Chondrocyte (in vitro differentiated cells): ENCODE measurements at regions not wholly inside any gene's neighbourhood (a gene's known extent, or its start where the extent isn't known, plus 50 kb on each side); places are given as distances from the start of the nearest gene placed in this dataset.
"Not testable (repeated sequence)": the region's sequence is repeated elsewhere in the genome, so short reads cannot be mapped to it uniquely, and the experiment has no call there.

Source experiments
- DNase-seq: peaks from one replicate; pipeline ENCODE4 v3.0.0; 2021; ENCODE audit warnings: mixed read lengths, low spot score
- H3K27ac Mint-ChIP-seq: one replicate; pipeline ENCODE4 v1.8.0; 2021; ENCODE audit warnings: mild to moderate bottlenecking, moderate library complexity, mixed read lengths; ENCODE audit not compliant: unreplicated experiment
- H3K27me3 Mint-ChIP-seq: 2 replicates; pipeline ENCODE4 v1.8.0; 2021; ENCODE audit warnings: low read depth, mixed read lengths
- H3K36me3 Mint-ChIP-seq: 2 replicates; pipeline ENCODE4 v1.8.0; 2021; ENCODE audit warnings: low read depth, mixed read lengths
- H3K4me1 Mint-ChIP-seq: 2 replicates; pipeline ENCODE4 v1.8.0; 2021; ENCODE audit warnings: low read depth, mild to moderate bottlenecking, mixed read lengths
- H3K4me3 Mint-ChIP-seq: one replicate; pipeline ENCODE4 v1.8.0; 2021; ENCODE audit warnings: mild to moderate bottlenecking, moderate library complexity, mixed read lengths; ENCODE audit not compliant: unreplicated experiment
- H3K9me3 Mint-ChIP-seq: 2 replicates; pipeline ENCODE4 v1.8.0; 2021; ENCODE audit warnings: low read depth, mixed read lengths

DNA sequence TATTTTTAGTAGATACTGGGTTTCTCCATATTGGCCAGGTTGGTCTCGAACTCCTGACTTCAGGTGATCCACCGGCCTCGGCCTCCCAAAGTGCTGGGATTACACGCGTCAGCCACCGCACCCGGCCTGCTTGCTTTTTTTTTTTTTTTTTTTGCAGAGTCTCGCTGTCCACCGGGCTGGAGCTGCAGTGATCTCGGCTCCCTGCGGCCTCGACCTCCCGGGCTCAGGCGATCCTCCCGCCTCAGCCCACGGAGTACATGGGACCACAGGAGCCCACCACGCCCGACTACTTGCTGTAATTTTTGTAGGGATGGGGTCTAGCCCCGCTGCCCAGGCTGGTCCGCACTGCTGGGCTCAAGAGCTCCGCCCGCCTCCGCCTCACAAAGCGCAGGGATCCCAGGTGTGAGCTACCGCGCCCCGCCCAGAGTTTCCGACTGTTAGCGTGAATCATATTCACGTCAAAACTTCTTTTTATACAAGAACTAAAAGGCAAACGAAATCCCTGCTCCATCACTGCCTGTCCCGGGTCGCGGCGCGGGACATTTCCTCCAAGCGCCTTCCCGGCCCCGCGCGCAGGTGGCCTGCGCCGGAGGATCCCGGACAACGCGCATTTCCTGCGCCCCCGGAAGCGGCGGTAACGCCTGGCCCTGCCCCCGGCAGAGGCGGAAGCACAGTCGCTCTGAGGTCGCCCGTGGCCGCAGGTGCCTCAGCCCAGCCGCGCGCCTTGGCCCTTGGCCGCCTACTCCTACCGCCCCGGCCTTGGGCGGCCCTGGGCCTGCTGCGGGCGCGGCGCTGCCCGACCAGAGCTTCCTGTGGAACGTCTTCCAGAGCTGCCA lies 50.9 kb upstream of the APOD start:
- DNase-seq, H3K27ac Mint-ChIP-seq, H3K4me3 Mint-ChIP-seq, H3K27me3 Mint-ChIP-seq, H3K36me3 Mint-ChIP-seq, H3K9me3 Mint-ChIP-seq, H3K4me1 Mint-ChIP-seq: not testable (repeated sequence)
